Liver (tissue), 3 donors: ENCODE measurements at regions not wholly inside any gene's neighbourhood (a gene's known extent, or its start where the extent isn't known, plus 50 kb on each side); places are given as distances from the start of the nearest gene placed in this dataset.

Source experiments
- EGR1 ChIP-seq, 2 donors: IDR thresholded peaks; 2 replicates each; pipeline ENCODE4 v1.6.1; 2016 to 2018; ENCODE audit warnings: antibody characterized with exemption in 2 of 2, low read depth in 2 of 2
- FOXA1 ChIP-seq: IDR thresholded peaks from 2 replicates; pipeline ENCODE4 v1.6.1; 2016; ENCODE audit warnings: antibody characterized with exemption
- GABPA ChIP-seq, 2 donors: IDR thresholded peaks in 1 of 2; conservative IDR thresholded peaks in 1 of 2; 2 replicates each; pipeline ENCODE4 v1.6.1; 2016; ENCODE audit warnings: antibody characterized with exemption in 2 of 2, mild to moderate bottlenecking in 1 of 2, moderate library complexity in 1 of 2
- JUND ChIP-seq, 2 donors: IDR thresholded peaks; 2 replicates each; pipeline ENCODE4 v1.6.1; 2016; ENCODE audit warnings: antibody characterized with exemption in 2 of 2
- MAX ChIP-seq: IDR thresholded peaks from 2 replicates; pipeline ENCODE4 v1.6.1; 2016; ENCODE audit warnings: antibody characterized with exemption
- RAD21 ChIP-seq, 2 donors: IDR thresholded peaks; 2 replicates each; pipeline ENCODE4 v1.6.1; 2016; ENCODE audit warnings: antibody characterized with exemption in 2 of 2, mild to moderate bottlenecking in 2 of 2
- SP1 ChIP-seq: IDR thresholded peaks from 2 replicates; pipeline ENCODE4 v1.6.1; 2018; ENCODE audit warnings: antibody characterized with exemption, mild to moderate bottlenecking
- YY1 ChIP-seq: IDR thresholded peaks from 2 replicates; pipeline ENCODE4 v1.6.1; 2016; ENCODE audit warnings: antibody characterized with exemption, mild to moderate bottlenecking
- TF ChIP-seq, protein P1 (sequence below): fragments of 150-350 bp; IDR thresholded peaks from 2 replicates; pipeline ENCODE4 v1.5.1; 2017; ENCODE audit warnings: improper control_type of control experiment, low read depth, low read length; ENCODE audit not compliant: missing input control
- TF ChIP-seq, protein P2 (sequence below): IDR thresholded peaks from 2 replicates; pipeline ENCODE4 v1.6.1; 2016; ENCODE audit warnings: antibody characterized with exemption, mild to moderate bottlenecking
- donor health status: healthy.
- donor health status: healthy.

GRCh38 chr16:64361753-64362152 is 760.1 kb downstream of the CDH11 start:
- no peak for TF ChIP-seq MAX
- TF ChIP-seq FOXA1 = no peak
- TF ChIP-seq, protein P1, sequence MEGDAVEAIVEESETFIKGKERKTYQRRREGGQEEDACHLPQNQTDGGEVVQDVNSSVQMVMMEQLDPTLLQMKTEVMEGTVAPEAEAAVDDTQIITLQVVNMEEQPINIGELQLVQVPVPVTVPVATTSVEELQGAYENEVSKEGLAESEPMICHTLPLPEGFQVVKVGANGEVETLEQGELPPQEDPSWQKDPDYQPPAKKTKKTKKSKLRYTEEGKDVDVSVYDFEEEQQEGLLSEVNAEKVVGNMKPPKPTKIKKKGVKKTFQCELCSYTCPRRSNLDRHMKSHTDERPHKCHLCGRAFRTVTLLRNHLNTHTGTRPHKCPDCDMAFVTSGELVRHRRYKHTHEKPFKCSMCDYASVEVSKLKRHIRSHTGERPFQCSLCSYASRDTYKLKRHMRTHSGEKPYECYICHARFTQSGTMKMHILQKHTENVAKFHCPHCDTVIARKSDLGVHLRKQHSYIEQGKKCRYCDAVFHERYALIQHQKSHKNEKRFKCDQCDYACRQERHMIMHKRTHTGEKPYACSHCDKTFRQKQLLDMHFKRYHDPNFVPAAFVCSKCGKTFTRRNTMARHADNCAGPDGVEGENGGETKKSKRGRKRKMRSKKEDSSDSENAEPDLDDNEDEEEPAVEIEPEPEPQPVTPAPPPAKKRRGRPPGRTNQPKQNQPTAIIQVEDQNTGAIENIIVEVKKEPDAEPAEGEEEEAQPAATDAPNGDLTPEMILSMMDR = no peak
- TF ChIP-seq GABPA (IDR thresholded peaks at IDR 0.05 in 1 of 2, conservative IDR thresholded peaks at IDR 0.05 in 1 of 2) = no peak
- TF ChIP-seq SP1 = no peak
- TF ChIP-seq EGR1 (IDR thresholded peaks at IDR 0.05; ENCODE audit: low read depth in 2 of 2) = no peak
- no peak for TF ChIP-seq YY1
- no peak for TF ChIP-seq JUND (IDR thresholded peaks at IDR 0.05)
- TF ChIP-seq, protein P2, sequence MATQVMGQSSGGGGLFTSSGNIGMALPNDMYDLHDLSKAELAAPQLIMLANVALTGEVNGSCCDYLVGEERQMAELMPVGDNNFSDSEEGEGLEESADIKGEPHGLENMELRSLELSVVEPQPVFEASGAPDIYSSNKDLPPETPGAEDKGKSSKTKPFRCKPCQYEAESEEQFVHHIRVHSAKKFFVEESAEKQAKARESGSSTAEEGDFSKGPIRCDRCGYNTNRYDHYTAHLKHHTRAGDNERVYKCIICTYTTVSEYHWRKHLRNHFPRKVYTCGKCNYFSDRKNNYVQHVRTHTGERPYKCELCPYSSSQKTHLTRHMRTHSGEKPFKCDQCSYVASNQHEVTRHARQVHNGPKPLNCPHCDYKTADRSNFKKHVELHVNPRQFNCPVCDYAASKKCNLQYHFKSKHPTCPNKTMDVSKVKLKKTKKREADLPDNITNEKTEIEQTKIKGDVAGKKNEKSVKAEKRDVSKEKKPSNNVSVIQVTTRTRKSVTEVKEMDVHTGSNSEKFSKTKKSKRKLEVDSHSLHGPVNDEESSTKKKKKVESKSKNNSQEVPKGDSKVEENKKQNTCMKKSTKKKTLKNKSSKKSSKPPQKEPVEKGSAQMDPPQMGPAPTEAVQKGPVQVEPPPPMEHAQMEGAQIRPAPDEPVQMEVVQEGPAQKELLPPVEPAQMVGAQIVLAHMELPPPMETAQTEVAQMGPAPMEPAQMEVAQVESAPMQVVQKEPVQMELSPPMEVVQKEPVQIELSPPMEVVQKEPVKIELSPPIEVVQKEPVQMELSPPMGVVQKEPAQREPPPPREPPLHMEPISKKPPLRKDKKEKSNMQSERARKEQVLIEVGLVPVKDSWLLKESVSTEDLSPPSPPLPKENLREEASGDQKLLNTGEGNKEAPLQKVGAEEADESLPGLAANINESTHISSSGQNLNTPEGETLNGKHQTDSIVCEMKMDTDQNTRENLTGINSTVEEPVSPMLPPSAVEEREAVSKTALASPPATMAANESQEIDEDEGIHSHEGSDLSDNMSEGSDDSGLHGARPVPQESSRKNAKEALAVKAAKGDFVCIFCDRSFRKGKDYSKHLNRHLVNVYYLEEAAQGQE = no peak
- TF ChIP-seq RAD21 (IDR thresholded peaks at IDR 0.05) = no peak
